Kidney (tissue), 13 donors: ENCODE measurements at regions not wholly inside any gene's neighbourhood (a gene's known extent, or its start where the extent isn't known, plus 50 kb on each side); places are given as distances from the start of the nearest gene placed in this dataset.

Source experiments
- DNase-seq, 5 donors: peaks; one replicate each; pipeline ENCODE4 v3.0.0-alpha.2; 2013 to 2020
- FAIRE-seq: peaks from 2 replicates; lab custom pipeline; 2012; peaks lifted over from hg19 to GRCh38; lab: Jason Lieb, UNC
- H3K27ac ChIP-seq, 2 donors: one replicate each; pipeline ENCODE4 v1.7.0; 2013; ENCODE audit warnings: low read depth in 2 of 2, low read length in 2 of 2, inconsistent platforms in 1 of 2
- H3K27me3 ChIP-seq: one replicate; pipeline ENCODE4 v1.7.1; 2013; ENCODE audit warnings: low read length, inconsistent platforms; ENCODE audit not compliant: control insufficient read depth, insufficient read depth
- H3K36me3 ChIP-seq, 3 donors: one replicate each; pipeline versions ENCODE4 v1.7.0 to v1.7.1; 2013; ENCODE audit warnings: low read length in 3 of 3, control low read depth in 1 of 3, inconsistent platforms in 1 of 3; ENCODE audit not compliant: insufficient read depth in 3 of 3, control insufficient read depth in 2 of 3
- H3K4me1 ChIP-seq, 3 donors: one replicate each; pipeline versions ENCODE4 v1.7.0 to v1.7.1; 2013; ENCODE audit warnings: low read length in 3 of 3, inconsistent platforms in 1 of 3, low read depth in 1 of 3; ENCODE audit not compliant: control insufficient read depth in 2 of 3, insufficient read depth in 2 of 3
- H3K4me3 ChIP-seq, 3 donors: one replicate each; pipeline versions ENCODE4 v1.7.0 to v1.8.1; 2013; ENCODE audit warnings: low read length in 3 of 3, control low read depth in 1 of 3, inconsistent platforms in 1 of 3
- H3K9ac ChIP-seq, 3 donors: one replicate each; pipeline versions ENCODE4 v1.7.0 to v1.7.1; 2013; ENCODE audit warnings: low read length in 3 of 3, control low read depth in 1 of 3, inconsistent platforms in 1 of 3
- H3K9me3 ChIP-seq, 3 donors: one replicate each; pipeline versions ENCODE4 v1.7.0 to v1.7.1; 2013; ENCODE audit warnings: low read length in 3 of 3, control low read depth in 1 of 3, inconsistent platforms in 1 of 3; ENCODE audit not compliant: control insufficient read depth in 2 of 3, insufficient read depth in 1 of 3
- intact Hi-C: fragments of 100-400 bp; cut with DNase I; formaldehyde crosslinking; loops from one replicate; pipeline ENCODE4 v1.11.1; 2022
- TF ChIP-seq, protein P1 (sequence below): IDR thresholded peaks from 3 replicates; pipeline ENCODE4 v1.5.1; 2012; ENCODE audit warnings: mild to moderate bottlenecking, moderate library complexity, borderline replicate concordance; ENCODE audit not compliant: insufficient read depth; ENCODE audit errors: extremely low read depth
- donor health status: control.
- donor health status: control.
- donor health status: control.
- donor health status: control.
- donor health status: control.
- donor health status: DM: yes; HTN: yes; CAD: no.
- donor health status: Normal renal cell carcinoma (clear cell type).

- DNase-seq = no peak
These were observed 237.1 kb upstream of the CFAP20DC start for GRCh38 chr3:59286791-59287531.

DNA sequence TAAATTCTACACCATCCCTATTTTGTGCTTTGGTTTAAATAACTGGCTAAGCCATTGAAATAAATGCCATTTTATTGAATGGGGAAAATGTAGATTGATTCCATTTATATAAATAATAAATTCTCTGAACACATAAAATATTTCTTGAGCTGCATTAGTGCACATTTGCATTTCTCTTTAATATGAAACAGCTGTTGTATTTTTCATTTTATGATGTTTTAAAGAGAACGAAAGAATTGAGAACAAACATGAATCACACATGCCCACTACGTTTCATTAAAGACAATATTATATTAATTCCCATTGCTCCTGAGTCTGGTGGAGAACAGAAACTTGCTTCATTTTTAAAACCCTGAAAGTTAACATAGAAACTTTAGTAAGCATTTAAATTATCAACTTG, 235.7 kb upstream of the CFAP20DC start:
- no peak for FAIRE-seq
- no peak overlapping the region for H3K9ac ChIP-seq
- H3K27ac ChIP-seq = no peak overlapping the region
- intact Hi-C loops = no loop called here
- H3K36me3 ChIP-seq = no peaks in the 10 kb centered on the region
- no peaks in the 10 kb centered on the region for H3K27me3 ChIP-seq
- no peak for DNase-seq
- TF ChIP-seq, protein P1, sequence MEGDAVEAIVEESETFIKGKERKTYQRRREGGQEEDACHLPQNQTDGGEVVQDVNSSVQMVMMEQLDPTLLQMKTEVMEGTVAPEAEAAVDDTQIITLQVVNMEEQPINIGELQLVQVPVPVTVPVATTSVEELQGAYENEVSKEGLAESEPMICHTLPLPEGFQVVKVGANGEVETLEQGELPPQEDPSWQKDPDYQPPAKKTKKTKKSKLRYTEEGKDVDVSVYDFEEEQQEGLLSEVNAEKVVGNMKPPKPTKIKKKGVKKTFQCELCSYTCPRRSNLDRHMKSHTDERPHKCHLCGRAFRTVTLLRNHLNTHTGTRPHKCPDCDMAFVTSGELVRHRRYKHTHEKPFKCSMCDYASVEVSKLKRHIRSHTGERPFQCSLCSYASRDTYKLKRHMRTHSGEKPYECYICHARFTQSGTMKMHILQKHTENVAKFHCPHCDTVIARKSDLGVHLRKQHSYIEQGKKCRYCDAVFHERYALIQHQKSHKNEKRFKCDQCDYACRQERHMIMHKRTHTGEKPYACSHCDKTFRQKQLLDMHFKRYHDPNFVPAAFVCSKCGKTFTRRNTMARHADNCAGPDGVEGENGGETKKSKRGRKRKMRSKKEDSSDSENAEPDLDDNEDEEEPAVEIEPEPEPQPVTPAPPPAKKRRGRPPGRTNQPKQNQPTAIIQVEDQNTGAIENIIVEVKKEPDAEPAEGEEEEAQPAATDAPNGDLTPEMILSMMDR = no peak
- H3K9me3 ChIP-seq = no peaks in the 10 kb centered on the region
- peaks cover 0 to 2% (median 0%) of the 10 kb centered on the region in 3 donors for H3K4me1 ChIP-seq
- H3K4me3 ChIP-seq = no peak overlapping the region

More at GRCh38 chr3:59286791-59287531, 237.1 kb upstream of the CFAP20DC start:
- Histone ChIP-seq H3K27me3 (no peaks in the 10 kb centered on the region), H3K9me3 (no peaks in the 10 kb centered on the region), H3K9ac (no peak overlapping the region), H3K36me3 (no peaks in the 10 kb centered on the region), H3K27ac (no peak overlapping the region), H3K4me3 (no peak overlapping the region), H3K4me1 (peaks cover 0 to 2% (median 0%) of the 10 kb centered on the region in 3 donors)
- intact Hi-C loops = no loop called here
- no peak for FAIRE-seq
- TF ChIP-seq, protein P1 = no peak

DNA sequence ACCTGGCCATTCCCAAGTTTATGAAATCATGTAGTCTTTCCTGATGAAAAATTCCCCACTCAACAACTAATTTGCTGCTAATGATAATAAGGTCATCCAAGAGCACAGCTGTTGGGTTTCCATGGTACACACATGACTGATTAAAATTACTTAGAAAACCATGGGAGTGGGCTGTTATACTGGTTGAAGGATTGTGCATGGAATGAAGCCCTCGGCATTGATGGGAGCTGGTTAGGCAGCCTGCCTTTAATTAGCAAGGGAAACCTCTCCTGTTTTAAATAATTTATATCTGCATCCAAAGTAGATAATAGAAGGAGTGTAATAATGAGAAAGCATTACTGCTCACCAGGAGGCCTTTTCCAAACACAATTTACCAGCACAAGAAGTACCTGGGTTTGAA, 235.1 kb upstream of the CFAP20DC start:
- H3K4me1 ChIP-seq = peaks cover 0 to 2% (median 0%) of the 10 kb centered on the region in 3 donors
- TF ChIP-seq, protein P1 = no peak
- intact Hi-C loops = no loop called here
- no peak for FAIRE-seq
- H3K9ac ChIP-seq = no peak overlapping the region
- no peaks in the 10 kb centered on the region for H3K36me3 ChIP-seq
- H3K9me3 ChIP-seq = no peaks in the 10 kb centered on the region
- H3K27ac ChIP-seq = no peak overlapping the region
- no peaks in the 10 kb centered on the region for H3K27me3 ChIP-seq
- DNase-seq = peak in 1 of 5 donors; percentile 18
- H3K4me3 ChIP-seq = no peak overlapping the region
